Endothelial cell of umbilical vein (primary cell): ENCODE measurements at regions not wholly inside any gene's neighbourhood (a gene's known extent, or its start where the extent isn't known, plus 50 kb on each side); places are given as distances from the start of the nearest gene placed in this dataset.

Source experiments
- BruUV-seq: library from RNA; stranded (reverse); fragments of 400-500 nt; replicated peaks from 2 replicates; lab custom pipeline; 2021; lab: Mats Ljungman, UMichigan
- CTCF ChIA-PET: fragments of 300-600, 350-600 bp; sonication (Branson Sonifier 250); formaldehyde crosslinking; loops from one replicate; lab custom pipeline; 2021; ENCODE audit warnings: antibody characterized with exemption, inconsistent platforms; lab: Charles Lee
- POLR2A ChIA-PET: fragments of 300-600, 350-600 bp; sonication (Branson Sonifier 250); formaldehyde crosslinking; loops from one replicate; lab custom pipeline; 2021; ENCODE audit warnings: antibody characterized with exemption, inconsistent platforms; lab: Charles Lee
- DNase-seq: peaks from one replicate; pipeline ENCODE4 v3.0.0-alpha.2; 2011; ENCODE audit warnings: low read depth, low spot score
- FAIRE-seq: peaks from 2 replicates; lab custom pipeline; 2011; peaks lifted over from hg19 to GRCh38; lab: Jason Lieb, UNC
- H2AFZ ChIP-seq: 2 replicates; pipeline ENCODE4 v1.6.0; 2012; ENCODE audit warnings: low read depth, low read length, control low read depth, inconsistent platforms
- H3K27ac ChIP-seq: 2 replicates; pipeline ENCODE4 v1.5.1; 2011; ENCODE audit warnings: low read depth, mild to moderate bottlenecking, control low read depth, low read length, moderate library complexity; ENCODE audit not compliant: insufficient read depth
- H3K27me3 ChIP-seq, 2 experiments: 2 replicates each; pipeline versions ENCODE4 v1.6.0 to v1.6.1; 2011; ENCODE audit warnings: low read length in 2 of 2, mixed read lengths in 1 of 2; ENCODE audit not compliant: control insufficient read depth in 2 of 2, insufficient read depth in 2 of 2
- H3K36me3 ChIP-seq, 2 experiments: 2 replicates in 1 of 2; 3 replicates in 1 of 2; pipeline ENCODE4 v1.5.1; 2011; ENCODE audit warnings: low read length in 2 of 2, mild to moderate bottlenecking in 1 of 2, moderate library complexity in 1 of 2; ENCODE audit not compliant: control insufficient read depth in 2 of 2, insufficient read depth in 2 of 2; ENCODE audit errors: extremely low read depth in 1 of 2
- H3K4me1 ChIP-seq: 3 replicates; pipeline ENCODE4 v1.5.1; 2011; ENCODE audit warnings: mild to moderate bottlenecking, low read length; ENCODE audit not compliant: control insufficient read depth, insufficient read depth; ENCODE audit errors: extremely low read depth
- H3K4me2 ChIP-seq: 2 replicates; pipeline ENCODE4 v1.6.1; 2011; ENCODE audit warnings: low read length, control low read depth, mixed read lengths; ENCODE audit not compliant: insufficient read depth
- H3K4me3 ChIP-seq, 3 experiments: fragments of 200-600 bp in 1 of 3; sonication (generic), shearing (Covaris generic) in 1 of 3; replicated peaks in 1 of 3; 2 replicates each; pipeline ENCODE4 v1.5.1; 2011 to 2016; ENCODE audit warnings: control low read depth in 3 of 3, low read length in 3 of 3, mild to moderate bottlenecking in 2 of 3, inconsistent platforms in 1 of 3, low read depth in 1 of 3, moderate library complexity in 1 of 3; ENCODE audit not compliant: insufficient read depth in 1 of 3
- H3K79me2 ChIP-seq: 2 replicates; pipeline ENCODE4 v1.6.0; 2012; ENCODE audit warnings: low read length, inconsistent platforms; ENCODE audit not compliant: control insufficient read depth, insufficient read depth
- H3K9ac ChIP-seq: replicated peaks from 2 replicates; pipeline ENCODE3; 2011; ENCODE audit warnings: low read length, control low read depth; ENCODE audit not compliant: insufficient read depth; ENCODE audit errors: extremely low read depth
- H3K9me1 ChIP-seq: replicated peaks from 3 replicates; pipeline ENCODE4 v1.6.0; 2011; ENCODE audit warnings: mild to moderate bottlenecking, low read length; ENCODE audit not compliant: control insufficient read depth, insufficient read depth; ENCODE audit errors: extremely low read depth
- H3K9me3 ChIP-seq: replicated peaks from 2 replicates; pipeline ENCODE4 v1.5.1; 2012; ENCODE audit warnings: low read length, inconsistent platforms; ENCODE audit not compliant: control insufficient read depth, insufficient read depth
- H4K20me1 ChIP-seq: replicated peaks from 2 replicates; pipeline ENCODE3; 2011; ENCODE audit warnings: mild to moderate bottlenecking, low read length; ENCODE audit not compliant: control insufficient read depth, insufficient read depth; ENCODE audit errors: extremely low read depth
- CTCF ChIP-seq, 2 donors: IDR thresholded peaks; 1 replicate in 1 of 2; 2 replicates in 1 of 2; pipeline ENCODE4 v1.5.1; 2011; ENCODE audit warnings: low read length in 2 of 2, mild to moderate bottlenecking in 2 of 2, moderate library complexity in 2 of 2, control low read depth in 1 of 2, inconsistent platforms in 1 of 2, low read depth in 1 of 2; ENCODE audit not compliant: insufficient read depth in 1 of 2; ENCODE audit errors: extremely low read depth in 1 of 2
- EZH2 ChIP-seq: IDR thresholded peaks from 2 replicates; pipeline ENCODE4 v1.6.1; 2012; ENCODE audit warnings: borderline replicate concordance, low read depth, mild to moderate bottlenecking, moderate library complexity, low read length, inconsistent platforms; ENCODE audit not compliant: severe bottlenecking
- FOS ChIP-seq: IDR thresholded peaks from 2 replicates; pipeline ENCODE4 v1.6.1; 2011; ENCODE audit warnings: mild to moderate bottlenecking, low read length, moderate library complexity, borderline replicate concordance; ENCODE audit not compliant: insufficient read depth
- GATA2 ChIP-seq: IDR thresholded peaks from 2 replicates; pipeline ENCODE4 v1.7.0; 2011; ENCODE audit warnings: low read depth, mild to moderate bottlenecking, moderate library complexity, mixed read lengths, low read length; ENCODE audit not compliant: insufficient read length, insufficient read depth
- JUN ChIP-seq: IDR thresholded peaks from 2 replicates; pipeline ENCODE4 v1.6.1; 2011; ENCODE audit warnings: borderline replicate concordance, low read depth; ENCODE audit not compliant: insufficient read length, insufficient read depth
- MYC ChIP-seq: IDR thresholded peaks from one replicate; pipeline ENCODE4 v1.6.1; 2011; ENCODE audit warnings: mild to moderate bottlenecking, low read depth, low read length
- POLR2A ChIP-seq: IDR thresholded peaks from 2 replicates; pipeline ENCODE4 v1.6.1; 2012; ENCODE audit warnings: low read depth, mild to moderate bottlenecking, control low read depth, low read length
- POLR2AphosphoS5 ChIP-seq: IDR thresholded peaks from 2 replicates; pipeline ENCODE4 v1.6.1; 2012; ENCODE audit warnings: low read depth, mild to moderate bottlenecking, control low read depth, low read length, moderate library complexity; ENCODE audit not compliant: insufficient read depth
- dilution Hi-C: fragments of 300-500 bp; cut with MboI; formaldehyde crosslinking; loops from one replicate; pipeline ENCODE4 v1.15.0; 2019; ENCODE audit warnings: low sequenced_read_pairs; ENCODE audit not compliant: extremely low pct_ligation_motif_present
- intact Hi-C: fragments of 100-400 bp; cut with micrococcal nuclease; formaldehyde crosslinking; loops from one replicate; pipeline ENCODE4 v1.10.0; 2022
- TF ChIP-seq, protein P1 (sequence below): IDR thresholded peaks from 2 replicates; pipeline ENCODE4 v1.6.1; 2011; ENCODE audit not compliant: insufficient read depth, insufficient read length

DNA sequence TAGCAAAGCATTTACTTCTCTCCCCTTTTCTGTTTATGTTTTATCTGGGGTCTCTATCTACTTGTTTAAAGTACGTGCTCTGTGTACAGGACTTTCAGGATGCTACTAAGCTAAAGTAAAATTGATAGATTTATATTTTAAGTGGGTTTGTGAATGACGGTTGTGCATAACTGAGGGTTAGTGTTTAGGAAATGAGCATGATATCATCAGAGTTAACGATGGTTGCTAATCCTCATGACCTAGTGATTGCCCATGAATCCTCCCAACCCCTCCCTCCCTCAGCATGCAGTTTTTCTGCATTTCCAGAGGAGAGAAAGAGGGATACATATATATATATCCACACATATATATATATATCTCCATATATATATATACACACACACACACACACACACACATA, 957.2 kb downstream of the TUSC7 start:
- dilution Hi-C loops: no loop called here
- no peaks in the 10 kb centered on the region for H3K79me2 ChIP-seq
- no peak overlapping the region for H2AFZ ChIP-seq
- H3K4me1 ChIP-seq: no peaks in the 10 kb centered on the region
- no peaks in the 10 kb centered on the region for H3K36me3 ChIP-seq
- H3K27ac ChIP-seq: no peak overlapping the region
- no TSS peak for BruUV-seq
- no peaks in the 10 kb centered on the region for H4K20me1 ChIP-seq
- H3K27me3 ChIP-seq: peaks cover 0 to 2% of the 10 kb centered on the region in 2 experiments
- no peak overlapping the region for H3K4me3 ChIP-seq
- intact Hi-C loops: no loop called here
- FAIRE-seq (no peak), DNase-seq (no peak)
- CTCF ChIA-PET: interaction anchor here (0.8 to 1.3 kb wide), 3 partner anchors 12 to 117 kb away, joined by 3 to 5 read pairs (median 3); no protein-coding TSS in a partner anchor
- TF ChIP-seq, protein P1, sequence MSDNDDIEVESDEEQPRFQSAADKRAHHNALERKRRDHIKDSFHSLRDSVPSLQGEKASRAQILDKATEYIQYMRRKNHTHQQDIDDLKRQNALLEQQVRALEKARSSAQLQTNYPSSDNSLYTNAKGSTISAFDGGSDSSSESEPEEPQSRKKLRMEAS: no peak
- TF ChIP-seq GATA2 (no peak), POLR2AphosphoS5 (no peak), POLR2A (no peak), FOS (no peak), JUN (no peak), MYC (no peak), EZH2 (no peak), CTCF (IDR thresholded peaks at IDR 0.05; ENCODE audit: extremely low read depth in 1 of 2, insufficient read depth in 1 of 2, low read depth in 1 of 2, low read length in 2 of 2) (no peak)
- H3K9me3 ChIP-seq: no peaks in the 10 kb centered on the region
- H3K9me1 ChIP-seq: no peaks in the 10 kb centered on the region
- no peak overlapping the region for H3K9ac ChIP-seq
- no peak overlapping the region for H3K4me2 ChIP-seq
- POLR2A ChIA-PET: no interaction called here
